ENCODE measurements at regions not wholly inside any gene's neighbourhood (a gene's known extent, or its start where the extent isn't known, plus 50 kb on each side); places are given as distances from the start of the nearest gene placed in this dataset.
"Not testable (repeated sequence)": the region's sequence is repeated elsewhere in the genome, so short reads cannot be mapped to it uniquely, and the experiment has no call there.

- H3K4me3 ChIP-seq (ENCODE audit: extremely low read depth in 1 of 4, insufficient read depth in 2 of 4, low read depth in 3 of 4, low read length in 4 of 4); H3K27ac ChIP-seq (ENCODE audit: low read depth, low read length); H2AK5ac ChIP-seq (ENCODE audit: low read depth, low read length); H2BK20ac ChIP-seq (ENCODE audit: low read length); H2BK5ac ChIP-seq (ENCODE audit: low read depth, low read length); H4K8ac ChIP-seq (ENCODE audit: extremely low read depth, insufficient read depth, low read length); H3K9ac ChIP-seq (replicated peaks in 1 of 4; ENCODE audit: extremely low read depth in 1 of 4, low read depth in 3 of 4, low read length in 3 of 4); H4K91ac ChIP-seq (replicated peaks; ENCODE audit: insufficient read length, low read length); H3K18ac ChIP-seq (ENCODE audit: extremely low read depth, low read length); H3K27me3 ChIP-seq (replicated peaks in 1 of 4; ENCODE audit: control insufficient read depth in 3 of 4, extremely low read depth in 1 of 4, insufficient read depth in 3 of 4, low read length in 3 of 4); H4K20me1 ChIP-seq (replicated peaks in 1 of 2; ENCODE audit: control insufficient read depth in 1 of 2, insufficient read depth in 2 of 2, low read length in 2 of 2); H2BK12ac ChIP-seq (ENCODE audit: low read depth, low read length); H2BK15ac ChIP-seq (ENCODE audit: low read length); H4K5ac ChIP-seq (ENCODE audit: insufficient read length, low read depth, low read length); H3K23ac ChIP-seq (ENCODE audit: insufficient read length); H3K56ac ChIP-seq (replicated peaks; ENCODE audit: insufficient read length, low read depth, low read length); H3K4me1 ChIP-seq (replicated peaks in 1 of 4; ENCODE audit: control insufficient read depth in 3 of 4, insufficient read depth in 4 of 4, low read length in 3 of 4); H3K36me3 ChIP-seq (ENCODE audit: control insufficient read depth in 2 of 4, insufficient read depth in 4 of 4, low read length in 3 of 4); FAIRE-seq; H2BK120ac ChIP-seq (replicated peaks; ENCODE audit: low read depth, low read length); H3K4ac ChIP-seq (replicated peaks; ENCODE audit: insufficient read length, low read depth, low read length); H3K14ac ChIP-seq (ENCODE audit: insufficient read length); H3K79me1 ChIP-seq (ENCODE audit: low read depth, low read length); H3K79me2 ChIP-seq (ENCODE audit: control insufficient read depth in 1 of 2, insufficient read depth in 2 of 2, low read length in 2 of 2); H3K9me3 ChIP-seq (ENCODE audit: insufficient read depth in 2 of 2, low read depth in 1 of 2, low read length in 1 of 2); DNase-seq (ENCODE audit: low read depth in 1 of 2, low spot score in 2 of 2); H3K4me2 ChIP-seq (ENCODE audit: insufficient read depth in 1 of 2, low read depth in 2 of 2, low read length in 2 of 2); H2AFZ ChIP-seq (ENCODE audit: low read length); POLR2A ChIA-PET (ENCODE audit: partially characterized antibody); H3K23me2 ChIP-seq (ENCODE audit: low read depth, low read length): not testable (repeated sequence)
- WGBS, 2 experiments (ENCODE audit: extremely low coverage in 1 of 2, insufficient coverage in 1 of 2, insufficient read length in 1 of 2, insufficient replicate concordance in 2 of 2, low coverage in 1 of 2, low lambda C conversion rate in 2 of 2, missing lambda C conversion rate in 1 of 2) = 82% methylated on average over 2 of the region's 2 CpGs; no CpG with 5 or more reads in 1 of the 2 experiments
- CTCF ChIA-PET (ENCODE audit: partially characterized antibody) = interaction anchor here (1.7 kb wide), 1 partner anchor 463 kb away, joined by 4 read pairs; no protein-coding TSS in a partner anchor
These were observed 147.5 kb downstream of the GPR37 start for GRCh38 chr7:124618051-124618450.
